Endothelial cell of umbilical vein (primary cell): ENCODE measurements at regions not wholly inside any gene's neighbourhood (a gene's known extent, or its start where the extent isn't known, plus 50 kb on each side); places are given as distances from the start of the nearest gene placed in this dataset.

ENCODE experiments used
- BruUV-seq: library from RNA; stranded (reverse); fragments of 400-500 nt; replicated peaks from 2 replicates; lab custom pipeline; 2021; lab: Mats Ljungman, UMichigan
- CTCF ChIA-PET: fragments of 300-600, 350-600 bp; sonication (Branson Sonifier 250); formaldehyde crosslinking; loops from one replicate; lab custom pipeline; 2021; ENCODE audit warnings: antibody characterized with exemption, inconsistent platforms; lab: Charles Lee
- POLR2A ChIA-PET: fragments of 300-600, 350-600 bp; sonication (Branson Sonifier 250); formaldehyde crosslinking; loops from one replicate; lab custom pipeline; 2021; ENCODE audit warnings: antibody characterized with exemption, inconsistent platforms; lab: Charles Lee
- DNase-seq: peaks from one replicate; pipeline ENCODE4 v3.0.0-alpha.2; 2011; ENCODE audit warnings: low read depth, low spot score
- FAIRE-seq: peaks from 2 replicates; lab custom pipeline; 2011; peaks lifted over from hg19 to GRCh38; lab: Jason Lieb, UNC
- H2AFZ ChIP-seq: 2 replicates; pipeline ENCODE4 v1.6.0; 2012; ENCODE audit warnings: low read depth, low read length, control low read depth, inconsistent platforms
- H3K27ac ChIP-seq: 2 replicates; pipeline ENCODE4 v1.5.1; 2011; ENCODE audit warnings: low read depth, mild to moderate bottlenecking, control low read depth, low read length, moderate library complexity; ENCODE audit not compliant: insufficient read depth
- H3K27me3 ChIP-seq, 2 experiments: 2 replicates each; pipeline versions ENCODE4 v1.6.0 to v1.6.1; 2011; ENCODE audit warnings: low read length in 2 of 2, mixed read lengths in 1 of 2; ENCODE audit not compliant: control insufficient read depth in 2 of 2, insufficient read depth in 2 of 2
- H3K36me3 ChIP-seq, 2 experiments: 2 replicates in 1 of 2; 3 replicates in 1 of 2; pipeline ENCODE4 v1.5.1; 2011; ENCODE audit warnings: low read length in 2 of 2, mild to moderate bottlenecking in 1 of 2, moderate library complexity in 1 of 2; ENCODE audit not compliant: control insufficient read depth in 2 of 2, insufficient read depth in 2 of 2; ENCODE audit errors: extremely low read depth in 1 of 2
- H3K4me1 ChIP-seq: 3 replicates; pipeline ENCODE4 v1.5.1; 2011; ENCODE audit warnings: mild to moderate bottlenecking, low read length; ENCODE audit not compliant: control insufficient read depth, insufficient read depth; ENCODE audit errors: extremely low read depth
- H3K4me2 ChIP-seq: 2 replicates; pipeline ENCODE4 v1.6.1; 2011; ENCODE audit warnings: low read length, control low read depth, mixed read lengths; ENCODE audit not compliant: insufficient read depth
- H3K4me3 ChIP-seq, 3 experiments: fragments of 200-600 bp in 1 of 3; sonication (generic), shearing (Covaris generic) in 1 of 3; replicated peaks in 1 of 3; 2 replicates each; pipeline ENCODE4 v1.5.1; 2011 to 2016; ENCODE audit warnings: control low read depth in 3 of 3, low read length in 3 of 3, mild to moderate bottlenecking in 2 of 3, inconsistent platforms in 1 of 3, low read depth in 1 of 3, moderate library complexity in 1 of 3; ENCODE audit not compliant: insufficient read depth in 1 of 3
- H3K79me2 ChIP-seq: 2 replicates; pipeline ENCODE4 v1.6.0; 2012; ENCODE audit warnings: low read length, inconsistent platforms; ENCODE audit not compliant: control insufficient read depth, insufficient read depth
- H3K9ac ChIP-seq: replicated peaks from 2 replicates; pipeline ENCODE3; 2011; ENCODE audit warnings: low read length, control low read depth; ENCODE audit not compliant: insufficient read depth; ENCODE audit errors: extremely low read depth
- H3K9me1 ChIP-seq: replicated peaks from 3 replicates; pipeline ENCODE4 v1.6.0; 2011; ENCODE audit warnings: mild to moderate bottlenecking, low read length; ENCODE audit not compliant: control insufficient read depth, insufficient read depth; ENCODE audit errors: extremely low read depth
- H3K9me3 ChIP-seq: replicated peaks from 2 replicates; pipeline ENCODE4 v1.5.1; 2012; ENCODE audit warnings: low read length, inconsistent platforms; ENCODE audit not compliant: control insufficient read depth, insufficient read depth
- H4K20me1 ChIP-seq: replicated peaks from 2 replicates; pipeline ENCODE3; 2011; ENCODE audit warnings: mild to moderate bottlenecking, low read length; ENCODE audit not compliant: control insufficient read depth, insufficient read depth; ENCODE audit errors: extremely low read depth
- CTCF ChIP-seq, 2 donors: IDR thresholded peaks; 1 replicate in 1 of 2; 2 replicates in 1 of 2; pipeline ENCODE4 v1.5.1; 2011; ENCODE audit warnings: low read length in 2 of 2, mild to moderate bottlenecking in 2 of 2, moderate library complexity in 2 of 2, control low read depth in 1 of 2, inconsistent platforms in 1 of 2, low read depth in 1 of 2; ENCODE audit not compliant: insufficient read depth in 1 of 2; ENCODE audit errors: extremely low read depth in 1 of 2
- EZH2 ChIP-seq: IDR thresholded peaks from 2 replicates; pipeline ENCODE4 v1.6.1; 2012; ENCODE audit warnings: borderline replicate concordance, low read depth, mild to moderate bottlenecking, moderate library complexity, low read length, inconsistent platforms; ENCODE audit not compliant: severe bottlenecking
- GATA2 ChIP-seq: IDR thresholded peaks from 2 replicates; pipeline ENCODE4 v1.7.0; 2011; ENCODE audit warnings: low read depth, mild to moderate bottlenecking, moderate library complexity, mixed read lengths, low read length; ENCODE audit not compliant: insufficient read length, insufficient read depth
- JUN ChIP-seq: IDR thresholded peaks from 2 replicates; pipeline ENCODE4 v1.6.1; 2011; ENCODE audit warnings: borderline replicate concordance, low read depth; ENCODE audit not compliant: insufficient read length, insufficient read depth
- MYC ChIP-seq: IDR thresholded peaks from one replicate; pipeline ENCODE4 v1.6.1; 2011; ENCODE audit warnings: mild to moderate bottlenecking, low read depth, low read length
- POLR2A ChIP-seq: IDR thresholded peaks from 2 replicates; pipeline ENCODE4 v1.6.1; 2012; ENCODE audit warnings: low read depth, mild to moderate bottlenecking, control low read depth, low read length
- POLR2AphosphoS5 ChIP-seq: IDR thresholded peaks from 2 replicates; pipeline ENCODE4 v1.6.1; 2012; ENCODE audit warnings: low read depth, mild to moderate bottlenecking, control low read depth, low read length, moderate library complexity; ENCODE audit not compliant: insufficient read depth
- dilution Hi-C: fragments of 300-500 bp; cut with MboI; formaldehyde crosslinking; loops from one replicate; pipeline ENCODE4 v1.15.0; 2019; ENCODE audit warnings: low sequenced_read_pairs; ENCODE audit not compliant: extremely low pct_ligation_motif_present
- intact Hi-C: fragments of 100-400 bp; cut with micrococcal nuclease; formaldehyde crosslinking; loops from one replicate; pipeline ENCODE4 v1.10.0; 2022

GRCh38 chr11:26072614-26073153, 259.2 kb upstream of the ANO3 start:
- Histone ChIP-seq H3K9me3 (no peaks in the 10 kb centered on the region), H3K27me3 (no peaks in the 10 kb centered on the region), H3K4me3 (no peak overlapping the region), H3K27ac (no peak overlapping the region), H3K9me1 (no peaks in the 10 kb centered on the region), H3K9ac (no peak overlapping the region), H3K4me1 (no peaks in the 10 kb centered on the region), H3K36me3 (no peaks in the 10 kb centered on the region), H3K4me2 (no peak overlapping the region), H4K20me1 (no peaks in the 10 kb centered on the region), H3K79me2 (no peaks in the 10 kb centered on the region), H2AFZ (no peak overlapping the region)
- DNase-seq (no peak), FAIRE-seq (peak; percentile 49)
- intact Hi-C loops: no loop called here
- no peak for TF ChIP-seq POLR2AphosphoS5
- dilution Hi-C loops: no loop called here
- POLR2A ChIA-PET: no interaction called here
- CTCF ChIA-PET: interaction anchor here (1.1 kb wide), 1 partner anchor 16 kb away, joined by 3 read pairs; no protein-coding TSS in a partner anchor
- BruUV-seq: no TSS peak

- Histone ChIP-seq H3K4me1 (no peaks in the 10 kb centered on the region), H3K79me2 (no peaks in the 10 kb centered on the region), H3K4me2 (no peak overlapping the region), H3K9ac (no peak overlapping the region), H3K36me3 (no peaks in the 10 kb centered on the region), H3K27me3 (no peaks in the 10 kb centered on the region), H3K9me1 (no peaks in the 10 kb centered on the region), H3K9me3 (no peaks in the 10 kb centered on the region), H4K20me1 (no peaks in the 10 kb centered on the region), H3K27ac (no peak overlapping the region), H2AFZ (no peak overlapping the region), H3K4me3 (no peak overlapping the region)
- no peak for TF ChIP-seq POLR2AphosphoS5
- no peak for TF ChIP-seq MYC
- no peak for TF ChIP-seq JUN
- TF ChIP-seq EZH2: no peak
- no peak for TF ChIP-seq POLR2A
- TF ChIP-seq GATA2: no peak
- no peak for TF ChIP-seq CTCF (IDR thresholded peaks at IDR 0.05; ENCODE audit: extremely low read depth in 1 of 2, insufficient read depth in 1 of 2, low read depth in 1 of 2, low read length in 2 of 2)
- no TSS peak for BruUV-seq
- DNase-seq (no peak), FAIRE-seq (no peak)
- dilution Hi-C loops (no loop called here), intact Hi-C loops (no loop called here)
- CTCF ChIA-PET: interaction anchor here (0.9 kb wide), 2 partner anchors 16 to 17 kb away, joined by 3 read pairs; no protein-coding TSS in a partner anchor
- POLR2A ChIA-PET: no interaction called here
These were observed 258.3 kb upstream of the ANO3 start for GRCh38 chr11:26073646-26074045.
